K562 (cell line): ENCODE measurements at regions not wholly inside any gene's neighbourhood (a gene's known extent, or its start where the extent isn't known, plus 50 kb on each side); places are given as distances from the start of the nearest gene placed in this dataset.

Experiments
- ATAC-seq: fragments of 200-7000 bp; cut with Tn5 transposase; 3 replicates; pipeline ENCODE4 v1.9.1; 2020; ENCODE audit warnings: moderate library complexity
- BruUV-seq: library from RNA; stranded (reverse); fragments of 400-500 nt; replicated peaks from 2 replicates; lab custom pipeline; 2021; lab: Mats Ljungman, UMichigan
- CTCF ChIA-PET: fragments of 300-600 bp; formaldehyde crosslinking; extraction: SDS; loops from one replicate; lab custom pipeline; 2021; ENCODE audit warnings: low intra/inter-chr PET ratio; lab: Yijun Ruan, JAX
- POLR2A ChIA-PET: fragments of 300-600, 350-650 bp; sonication (Branson Sonifier 250); formaldehyde crosslinking; extraction: SDS; loops from one replicate; lab custom pipeline; 2021; ENCODE audit warnings: antibody characterized with exemption, inconsistent platforms; lab: Yijun Ruan, JAX
- DNase-seq, 4 experiments: peaks; one replicate each; pipeline versions ENCODE4 v3.0.0 to v3.0.0-alpha.2; 2011 to 2018; ENCODE audit warnings: low spot score in 3 of 4, mixed read lengths in 3 of 4; ENCODE audit errors: extremely low read depth in 1 of 4
- FAIRE-seq: peaks from 2 replicates; lab custom pipeline; 2011; peaks lifted over from hg19 to GRCh38; lab: Jason Lieb, UNC
- H2AFZ ChIP-seq: 2 replicates; pipeline ENCODE4 v1.6.0; 2011; ENCODE audit warnings: low read depth, low read length, control low read depth, inconsistent platforms
- H3K27ac ChIP-seq: fragments of 200-600 bp; 3 replicates; pipeline ENCODE4 v1.8.0; 2011; ENCODE audit warnings: low read depth, mild to moderate bottlenecking, control low read depth, inconsistent platforms, low read length, moderate library complexity, mixed read lengths; ENCODE audit errors: extremely low read depth
- H3K27me3 ChIP-seq, 2 experiments: fragments of 300-600 bp in 1 of 2; 2 replicates in 1 of 2; 3 replicates in 1 of 2; pipeline versions ENCODE4 v1.6.0 to v1.8.0; 2011; ENCODE audit warnings: inconsistent platforms in 2 of 2, low read length in 2 of 2, mild to moderate bottlenecking in 1 of 2, mixed read lengths in 1 of 2, moderate library complexity in 1 of 2; ENCODE audit not compliant: control insufficient read depth in 2 of 2, insufficient read depth in 2 of 2
- H3K36me3 ChIP-seq: fragments of 300-600 bp; 3 replicates; pipeline ENCODE4 v1.8.0; 2011; ENCODE audit warnings: mild to moderate bottlenecking, low read length, inconsistent platforms; ENCODE audit not compliant: control insufficient read depth, insufficient read depth
- H3K4me1 ChIP-seq, 2 experiments: fragments of 200-600 bp in 1 of 2; replicated peaks in 1 of 2; 2 replicates in 1 of 2; 3 replicates in 1 of 2; pipeline versions ENCODE4 v1.5.1 to v1.8.0; 2011; ENCODE audit warnings: inconsistent platforms in 2 of 2, low read length in 2 of 2, mild to moderate bottlenecking in 1 of 2, mixed read lengths in 1 of 2, moderate library complexity in 1 of 2; ENCODE audit not compliant: control insufficient read depth in 2 of 2, insufficient read depth in 2 of 2
- H3K4me2 ChIP-seq: 2 replicates; pipeline ENCODE4 v1.6.1; 2011; ENCODE audit warnings: low read length, control low read depth, inconsistent platforms, mixed read lengths; ENCODE audit not compliant: insufficient read depth
- H3K4me3 ChIP-seq: fragments of 200-600 bp; sonication (generic), shearing (Covaris generic); 2 replicates; pipeline ENCODE4 v1.5.1; 2016; ENCODE audit warnings: control low read depth, inconsistent platforms
- H3K79me2 ChIP-seq: fragments of 200-600 bp; 3 replicates; pipeline ENCODE4 v1.8.0; 2011; ENCODE audit warnings: low read length, inconsistent platforms; ENCODE audit not compliant: control insufficient read depth, insufficient read depth
- H3K9ac ChIP-seq, 2 experiments: 2 replicates each; pipeline versions ENCODE4 v1.6.0 to v1.6.1; 2011; ENCODE audit warnings: low read depth in 2 of 2, low read length in 2 of 2, control low read depth in 1 of 2, inconsistent platforms in 1 of 2, mild to moderate bottlenecking in 1 of 2, mixed read lengths in 1 of 2; ENCODE audit not compliant: insufficient read depth in 1 of 2
- H3K9me1 ChIP-seq: one replicate; pipeline ENCODE4 v1.6.0; 2011; ENCODE audit warnings: inconsistent platforms, mild to moderate bottlenecking, low read length, moderate library complexity; ENCODE audit not compliant: control insufficient read depth, insufficient read depth
- H3K9me3 ChIP-seq: replicated peaks from 2 replicates; pipeline ENCODE4 v1.5.1; 2011; ENCODE audit warnings: low read depth, low read length, inconsistent platforms; ENCODE audit not compliant: control insufficient read depth, insufficient read depth
- H4K20me1 ChIP-seq: replicated peaks from 2 replicates; pipeline ENCODE4 v1.6.1; 2011; ENCODE audit warnings: low read length, inconsistent platforms, mixed read lengths; ENCODE audit not compliant: control insufficient read depth, insufficient read depth
- ARHGAP35 ChIP-seq: fragments of 450-650 bp; IDR thresholded peaks from 2 replicates; pipeline ENCODE4 v1.6.1; 2018; ENCODE audit not compliant: partially characterized antibody
- CREB1 ChIP-seq, 2 experiments: sonication (generic) in 1 of 2; formaldehyde crosslinking in 1 of 2; IDR thresholded peaks; 2 replicates each; pipeline versions ENCODE4 v1.6.1 to v1.8.0; 2012 to 2022; ENCODE audit warnings: inconsistent platforms in 1 of 2, mild to moderate bottlenecking in 1 of 2, missing genetic modification reagents in 1 of 2, moderate library complexity in 1 of 2
- HMGXB4 ChIP-seq: sonication (generic); formaldehyde crosslinking; IDR thresholded peaks from 2 replicates; pipeline ENCODE4 v1.8.1; 2023; ENCODE audit warnings: mild to moderate bottlenecking, missing genetic modification reagents
- LCOR ChIP-seq: sonication (generic); formaldehyde crosslinking; IDR thresholded peaks from 2 replicates; pipeline ENCODE4 v1.8.0; 2022; ENCODE audit warnings: mild to moderate bottlenecking, missing genetic modification reagents
- MTA2 ChIP-seq: fragments of 450-650 bp; IDR thresholded peaks from 2 replicates; pipeline ENCODE4 v1.6.1; 2016; ENCODE audit warnings: low read depth
- PHF21A ChIP-seq: fragments of 450-650 bp; IDR thresholded peaks from 2 replicates; pipeline ENCODE4 v1.6.1; 2017; ENCODE audit warnings: low read depth, borderline replicate concordance
- PML ChIP-seq: IDR thresholded peaks from 2 replicates; pipeline ENCODE4 v1.6.1; 2012; ENCODE audit warnings: low read length, inconsistent platforms
- POLR2B ChIP-seq: fragments of 450-650 bp; IDR thresholded peaks from 2 replicates; pipeline ENCODE4 v1.6.1; 2018; ENCODE audit warnings: low read depth; ENCODE audit not compliant: partially characterized antibody
- RAD21 ChIP-seq, 2 experiments: fragments of 250-450 bp in 1 of 2; fragments of 450-650 bp in 1 of 2; sonication (Bioruptor Pico) in 1 of 2; formaldehyde crosslinking in 1 of 2; IDR thresholded peaks in 1 of 2; conservative IDR thresholded peaks in 1 of 2; 2 replicates each; pipeline versions ENCODE4 v1.4.0 to v1.8.0; 2020 to 2022; ENCODE audit warnings: mild to moderate bottlenecking in 2 of 2, moderate library complexity in 1 of 2
- RB1 ChIP-seq: fragments of 450-650 bp; IDR thresholded peaks from 2 replicates; pipeline ENCODE4 v1.6.1; 2017; ENCODE audit warnings: low read depth, mild to moderate bottlenecking
- STAT6 ChIP-seq: sonication (generic); formaldehyde crosslinking; IDR thresholded peaks from 2 replicates; pipeline ENCODE4 v1.8.1; 2023; ENCODE audit warnings: mild to moderate bottlenecking, missing genetic modification reagents
- ZNF224 ChIP-seq: sonication (generic); formaldehyde crosslinking; IDR thresholded peaks from 2 replicates; pipeline ENCODE4 v1.8.0; 2022; ENCODE audit warnings: mild to moderate bottlenecking, missing genetic modification reagents
- ZNF76 ChIP-seq: fragments of 250-450 bp; sonication (Bioruptor Pico); IDR thresholded peaks from 2 replicates; pipeline ENCODE4 v1.4.0; 2020; ENCODE audit warnings: mild to moderate bottlenecking, moderate library complexity, borderline replicate concordance
- WGBS: fragments of 100-300 bp; shearing (Covaris generic); methylation state at CpG from one replicate; pipeline ENCODE4 v1.1.6; 2016; ENCODE audit warnings: low coverage, mixed read lengths; ENCODE audit not compliant: insufficient coverage; ENCODE audit errors: missing lambda C conversion rate; 5-methylcytosine and 5-hydroxymethylcytosine counted together
- in situ Hi-C: fragments of 300-500 bp; cut with MboI; formaldehyde crosslinking; loops from 4 replicates; pipeline ENCODE4 v1.15.0; 2018; ENCODE audit warnings: inconsistent platforms, mixed read lengths
- intact Hi-C: fragments of 100-400 bp; cut with micrococcal nuclease; formaldehyde crosslinking; loops from 2 replicates; pipeline ENCODE4 v1.14.2; 2022
- TF ChIP-seq, protein P1 (sequence below): IDR thresholded peaks from 2 replicates; pipeline ENCODE4 v1.6.1; 2014; ENCODE audit warnings: antibody characterized with exemption
- TF ChIP-seq, protein P2 (sequence below): fragments of 450-650 bp; formaldehyde crosslinking; IDR thresholded peaks from 2 replicates; pipeline ENCODE4 v1.4.0; 2020; ENCODE audit warnings: mild to moderate bottlenecking, moderate library complexity

GRCh38 chr10:3346851-3347250 lies 174.3 kb upstream of the PITRM1 start (continued):
- TF ChIP-seq, protein P1, sequence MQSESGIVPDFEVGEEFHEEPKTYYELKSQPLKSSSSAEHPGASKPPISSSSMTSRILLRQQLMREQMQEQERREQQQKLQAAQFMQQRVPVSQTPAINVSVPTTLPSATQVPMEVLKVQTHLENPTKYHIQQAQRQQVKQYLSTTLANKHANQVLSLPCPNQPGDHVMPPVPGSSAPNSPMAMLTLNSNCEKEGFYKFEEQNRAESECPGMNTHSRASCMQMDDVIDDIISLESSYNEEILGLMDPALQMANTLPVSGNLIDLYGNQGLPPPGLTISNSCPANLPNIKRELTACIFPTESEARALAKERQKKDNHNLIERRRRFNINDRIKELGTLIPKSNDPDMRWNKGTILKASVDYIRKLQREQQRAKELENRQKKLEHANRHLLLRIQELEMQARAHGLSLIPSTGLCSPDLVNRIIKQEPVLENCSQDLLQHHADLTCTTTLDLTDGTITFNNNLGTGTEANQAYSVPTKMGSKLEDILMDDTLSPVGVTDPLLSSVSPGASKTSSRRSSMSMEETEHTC: no peak
- TF ChIP-seq ARHGAP35: no peak

DNA sequence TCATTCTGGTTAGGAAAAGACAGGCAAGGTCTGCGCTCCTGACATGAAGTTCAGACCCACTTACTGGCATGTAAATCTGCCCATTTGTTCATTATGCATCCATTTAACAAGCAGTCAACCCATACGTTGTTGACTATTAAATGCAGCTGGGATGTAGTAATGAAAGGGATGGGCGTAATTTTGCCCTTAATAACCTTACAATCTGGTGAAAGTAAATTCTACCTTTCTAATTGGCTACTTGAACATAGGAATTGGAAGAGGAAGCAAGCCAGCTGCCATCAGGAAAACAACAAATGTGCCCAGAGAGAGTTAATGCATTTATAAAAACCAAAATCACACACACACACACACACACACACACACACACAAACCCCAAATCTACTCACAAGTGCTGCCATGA lies 170.2 kb upstream of the PITRM1 start:
- in situ Hi-C loops (no loop called here), intact Hi-C loops (no loop called here)
- Histone ChIP-seq H3K27me3 (peaks cover 17 to 34% of the 10 kb centered on the region in 2 experiments), H3K79me2 (no peaks in the 10 kb centered on the region), H2AFZ (no peak overlapping the region), H4K20me1 (peaks cover 20% of the 10 kb centered on the region), H3K9me3 (no peaks in the 10 kb centered on the region), H3K27ac (no peak overlapping the region), H3K9me1 (no peaks in the 10 kb centered on the region), H3K9ac (no peak overlapping the region), H3K4me1 (no peaks in the 10 kb centered on the region; a peak in 1 of 5 replicates), H3K4me3 (no peak overlapping the region), H3K4me2 (no peak overlapping the region), H3K36me3 (no peaks in the 10 kb centered on the region)
- ChIA-PET POLR2A (interaction anchor here (0.6 to 0.9 kb wide), 2 partner anchors 9 to 910 kb away, joined by 3 read pairs; no protein-coding TSS in a partner anchor), CTCF (no interaction called here)
- no TSS peak for BruUV-seq
- no peak for DNase-seq
- 28% methylated on average over 3 of the region's 3 CpGs for WGBS
- no peak for ATAC-seq
- no peak for FAIRE-seq
- TF ChIP-seq, protein P2, sequence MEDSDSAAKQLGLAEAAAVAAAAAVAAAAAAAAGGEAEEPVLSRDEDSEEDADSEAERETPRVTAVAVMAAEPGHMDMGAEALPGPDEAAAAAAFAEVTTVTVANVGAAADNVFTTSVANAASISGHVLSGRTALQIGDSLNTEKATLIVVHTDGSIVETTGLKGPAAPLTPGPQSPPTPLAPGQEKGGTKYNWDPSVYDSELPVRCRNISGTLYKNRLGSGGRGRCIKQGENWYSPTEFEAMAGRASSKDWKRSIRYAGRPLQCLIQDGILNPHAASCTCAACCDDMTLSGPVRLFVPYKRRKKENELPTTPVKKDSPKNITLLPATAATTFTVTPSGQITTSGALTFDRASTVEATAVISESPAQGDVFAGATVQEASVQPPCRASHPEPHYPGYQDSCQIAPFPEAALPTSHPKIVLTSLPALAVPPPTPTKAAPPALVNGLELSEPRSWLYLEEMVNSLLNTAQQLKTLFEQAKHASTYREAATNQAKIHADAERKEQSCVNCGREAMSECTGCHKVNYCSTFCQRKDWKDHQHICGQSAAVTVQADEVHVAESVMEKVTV (CRISPR knock-in tag): no peak
- TF ChIP-seq ZNF76 (CRISPR knock-in tag) (no peak), LCOR (CRISPR knock-in tag) (no peak), CREB1 (IDR thresholded peaks at IDR 0.05) (no peak), CREB1 (CRISPR knock-in tag; IDR thresholded peaks at IDR 0.05) (no peak), RB1 (no peak), STAT6 (CRISPR knock-in tag) (no peak), MTA2 (no peak), RAD21 (CRISPR knock-in tag; conservative IDR thresholded peaks at IDR 0.05 in 1 of 2, IDR thresholded peaks at IDR 0.05 in 1 of 2) (no peak), HMGXB4 (CRISPR knock-in tag) (no peak), POLR2B (no peak), PHF21A (no peak), ZNF224 (no peak), PML (no peak)
